PC-9 (cell line): ENCODE measurements at regions not wholly inside any gene's neighbourhood (a gene's known extent, or its start where the extent isn't known, plus 50 kb on each side); places are given as distances from the start of the nearest gene placed in this dataset.
"Not testable (repeated sequence)": the region's sequence is repeated elsewhere in the genome, so short reads cannot be mapped to it uniquely, and the experiment has no call there.

ENCODE experiments used
- BruUV-seq: library from RNA; stranded (reverse); fragments of 400-500 nt; replicated peaks from 2 replicates; lab custom pipeline; 2021; lab: Mats Ljungman, UMichigan
- CTCF ChIA-PET: fragments of 300-600 bp; sonication (Branson Sonifier 250); formaldehyde crosslinking; loops from one replicate; lab custom pipeline; 2022; ENCODE audit warnings: antibody characterized with exemption; lab: Charles Lee
- POLR2A ChIA-PET: fragments of 300-600 bp; sonication (Branson Sonifier 250); formaldehyde crosslinking; loops from one replicate; lab custom pipeline; 2022; ENCODE audit warnings: antibody characterized with exemption; ENCODE audit not compliant: unreplicated experiment; lab: Charles Lee
- DNase-seq, 2 experiments: peaks; one replicate each; pipeline versions ENCODE4 v3.0.0 to v3.0.0-alpha.2; 2015 to 2022; ENCODE audit warnings: mixed read lengths in 1 of 2
- H2AFZ ChIP-seq: fragments of 200-600 bp; sonication (generic); 2 replicates; pipeline ENCODE4 v1.8.1; 2017; ENCODE audit warnings: antibody characterized with exemption
- H3F3A ChIP-seq: fragments of 200-600 bp; sonication (generic); 2 replicates; pipeline ENCODE4 v1.8.1; 2017; ENCODE audit warnings: antibody characterized with exemption, mild to moderate bottlenecking, low read depth; ENCODE audit not compliant: insufficient read depth
- H3K27ac ChIP-seq: fragments of 200-600 bp; sonication (generic); 2 replicates; pipeline ENCODE4 v1.6.1; 2016; ENCODE audit warnings: mixed run types
- H3K27me3 ChIP-seq: fragments of 200-600 bp; sonication (generic); 2 replicates; pipeline ENCODE4 v1.6.1; 2016; ENCODE audit warnings: low read depth, mixed run types; ENCODE audit not compliant: insufficient read depth
- H3K36me3 ChIP-seq: fragments of 200-600 bp; sonication (generic); 2 replicates; pipeline ENCODE4 v1.6.1; 2016; ENCODE audit warnings: low read depth, mixed run types
- H3K4me1 ChIP-seq: fragments of 200-600 bp; sonication (generic); replicated peaks from 2 replicates; pipeline ENCODE4 v1.6.1; 2016; ENCODE audit warnings: mixed run types; ENCODE audit not compliant: insufficient read depth
- H3K4me2 ChIP-seq: fragments of 200-600 bp; sonication (generic); 2 replicates; pipeline ENCODE4 v1.6.1; 2017; ENCODE audit warnings: mixed run types
- H3K4me3 ChIP-seq: fragments of 200-600 bp; sonication (generic); 2 replicates; pipeline ENCODE4 v1.6.1; 2016; ENCODE audit warnings: mixed run types
- H3K79me2 ChIP-seq: fragments of 200-600 bp; sonication (generic); 2 replicates; pipeline ENCODE4 v1.6.1; 2017; ENCODE audit warnings: low read depth, mixed run types
- H3K9me2 ChIP-seq: fragments of 200-600 bp; sonication (generic); 2 replicates; pipeline ENCODE4 v1.8.1; 2017; ENCODE audit warnings: mild to moderate bottlenecking; ENCODE audit not compliant: insufficient read depth
- H3K9me3 ChIP-seq: fragments of 200-600 bp; sonication (generic); 2 replicates; pipeline ENCODE4 v1.8.1; 2016; ENCODE audit warnings: low read depth; ENCODE audit not compliant: insufficient read depth
- H4K20me1 ChIP-seq: fragments of 200-600 bp; sonication (generic); 2 replicates; pipeline ENCODE4 v1.8.1; 2017; ENCODE audit not compliant: insufficient read depth
- EZH2 ChIP-seq: fragments of 200-600 bp; sonication (generic); IDR thresholded peaks from 2 replicates; pipeline ENCODE4 v1.8.0; 2017; ENCODE audit warnings: antibody characterized with exemption, low read depth
- intact Hi-C: fragments of 100-400 bp; cut with micrococcal nuclease; formaldehyde crosslinking; loops from one replicate; pipeline ENCODE4 v1.10.0; 2022; ENCODE audit not compliant: unreplicated experiment
- TF ChIP-seq, protein P1 (sequence below): fragments of 200-600 bp; sonication (generic); conservative IDR thresholded peaks from 2 replicates; pipeline ENCODE4 v1.6.1; 2017; ENCODE audit warnings: mixed run types, antibody characterized with exemption, mild to moderate bottlenecking, moderate library complexity

DNA sequence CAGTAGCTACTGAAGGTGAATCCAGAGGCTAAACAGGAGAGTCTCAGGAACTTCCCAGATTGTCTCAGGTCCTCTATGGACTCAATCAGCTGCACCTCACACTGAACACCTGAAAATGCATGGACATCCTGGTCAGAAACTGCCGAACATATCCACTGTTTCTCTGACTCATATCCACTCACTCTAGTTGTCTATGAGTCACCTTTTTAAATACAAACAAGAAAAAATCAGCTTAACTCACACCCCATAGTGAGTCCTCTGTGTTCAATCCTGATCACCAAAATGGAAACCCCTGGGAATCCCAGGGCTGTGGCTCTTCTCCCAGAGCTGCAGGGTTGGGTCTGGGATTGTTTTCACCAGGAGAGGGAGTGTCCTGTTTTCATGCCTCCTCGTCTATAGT is 556.7 kb downstream of the TMEM121 start:
- Histone ChIP-seq H3K9me3 (no peaks in the 10 kb centered on the region), H3F3A (no peaks in the 10 kb centered on the region), H3K4me3 (no peak overlapping the region), H3K4me1 (no peaks in the 10 kb centered on the region), H3K4me2 (no peak overlapping the region), H3K79me2 (no peaks in the 10 kb centered on the region), H3K27me3 (no peaks in the 10 kb centered on the region), H3K9me2 (no peaks in the 10 kb centered on the region), H2AFZ (no peak overlapping the region), H3K36me3 (no peaks in the 10 kb centered on the region), H3K27ac (no peak overlapping the region), H4K20me1 (no peaks in the 10 kb centered on the region)
- TF ChIP-seq, protein P1, sequence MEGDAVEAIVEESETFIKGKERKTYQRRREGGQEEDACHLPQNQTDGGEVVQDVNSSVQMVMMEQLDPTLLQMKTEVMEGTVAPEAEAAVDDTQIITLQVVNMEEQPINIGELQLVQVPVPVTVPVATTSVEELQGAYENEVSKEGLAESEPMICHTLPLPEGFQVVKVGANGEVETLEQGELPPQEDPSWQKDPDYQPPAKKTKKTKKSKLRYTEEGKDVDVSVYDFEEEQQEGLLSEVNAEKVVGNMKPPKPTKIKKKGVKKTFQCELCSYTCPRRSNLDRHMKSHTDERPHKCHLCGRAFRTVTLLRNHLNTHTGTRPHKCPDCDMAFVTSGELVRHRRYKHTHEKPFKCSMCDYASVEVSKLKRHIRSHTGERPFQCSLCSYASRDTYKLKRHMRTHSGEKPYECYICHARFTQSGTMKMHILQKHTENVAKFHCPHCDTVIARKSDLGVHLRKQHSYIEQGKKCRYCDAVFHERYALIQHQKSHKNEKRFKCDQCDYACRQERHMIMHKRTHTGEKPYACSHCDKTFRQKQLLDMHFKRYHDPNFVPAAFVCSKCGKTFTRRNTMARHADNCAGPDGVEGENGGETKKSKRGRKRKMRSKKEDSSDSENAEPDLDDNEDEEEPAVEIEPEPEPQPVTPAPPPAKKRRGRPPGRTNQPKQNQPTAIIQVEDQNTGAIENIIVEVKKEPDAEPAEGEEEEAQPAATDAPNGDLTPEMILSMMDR = no peak
- no peak for TF ChIP-seq EZH2
- ChIA-PET POLR2A (no interaction called here), CTCF (no interaction called here)
- no peak for DNase-seq
- intact Hi-C loops = no loop called here
- no TSS peak for BruUV-seq

DNA sequence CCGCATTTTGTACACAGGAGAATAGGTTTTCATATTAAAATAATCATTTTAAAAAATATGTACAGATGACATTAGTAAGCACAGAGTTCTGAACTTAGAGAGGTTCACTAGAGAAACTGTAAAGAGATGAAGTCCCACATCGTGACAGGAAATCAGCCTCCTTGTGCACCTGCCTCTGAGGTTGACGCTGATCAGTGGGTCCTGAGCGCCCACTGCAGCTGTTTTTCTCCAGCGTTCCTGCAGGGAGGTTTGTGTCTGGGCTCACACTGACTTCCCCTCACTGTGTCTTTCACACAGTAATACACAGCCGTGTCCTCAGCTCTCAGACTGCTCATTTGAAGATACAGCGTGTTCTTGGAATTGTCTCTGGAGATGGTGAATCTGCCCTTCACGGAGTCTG is 561.5 kb downstream of the TMEM121 start:
- Histone ChIP-seq H4K20me1 (no peaks in the 10 kb centered on the region), H3F3A (no peaks in the 10 kb centered on the region), H3K4me2 (no peak overlapping the region), H3K9me2 (no peaks in the 10 kb centered on the region), H3K9me3 (no peaks in the 10 kb centered on the region), H2AFZ (no peak overlapping the region), H3K36me3 (no peaks in the 10 kb centered on the region), H3K4me1 (no peaks in the 10 kb centered on the region), H3K27me3 (no peaks in the 10 kb centered on the region), H3K27ac (no peak overlapping the region), H3K4me3 (no peak overlapping the region), H3K79me2 (no peaks in the 10 kb centered on the region)
- TF ChIP-seq, protein P1 = no peak
- TF ChIP-seq EZH2 = no peak
- intact Hi-C loops = no loop called here
- no peak for DNase-seq
- no TSS peak for BruUV-seq
- ChIA-PET POLR2A (no interaction called here), CTCF (no interaction called here)

DNA sequence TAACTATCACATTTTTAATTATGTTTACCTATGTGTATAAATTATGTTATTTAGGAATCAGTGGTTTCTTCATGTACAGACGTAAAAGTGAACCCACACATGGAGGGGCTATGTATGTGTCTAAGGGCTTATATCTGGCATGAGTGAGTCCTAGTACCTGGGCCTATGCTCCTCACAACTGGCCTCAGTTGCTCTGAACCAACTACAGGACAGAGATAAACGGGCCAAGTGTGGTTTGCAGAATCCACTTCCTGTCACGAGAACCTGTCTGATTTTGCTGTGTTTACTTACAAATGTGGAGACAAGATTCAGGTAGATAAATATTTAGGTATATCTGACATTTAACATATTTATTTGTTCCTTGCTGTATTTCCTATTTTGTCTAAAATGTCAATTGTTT is 562.5 kb downstream of the TMEM121 start:
- H3K4me2 ChIP-seq, POLR2A ChIA-PET, H2AFZ ChIP-seq, H3K36me3 ChIP-seq, DNase-seq, H3K27ac ChIP-seq, H4K20me1 ChIP-seq, H3K27me3 ChIP-seq, CTCF ChIA-PET, H3K4me1 ChIP-seq, H3K9me3 ChIP-seq, H3K4me3 ChIP-seq, BruUV-seq, intact Hi-C loops, H3F3A ChIP-seq, H3K79me2 ChIP-seq, H3K9me2 ChIP-seq: not testable (repeated sequence)

DNA sequence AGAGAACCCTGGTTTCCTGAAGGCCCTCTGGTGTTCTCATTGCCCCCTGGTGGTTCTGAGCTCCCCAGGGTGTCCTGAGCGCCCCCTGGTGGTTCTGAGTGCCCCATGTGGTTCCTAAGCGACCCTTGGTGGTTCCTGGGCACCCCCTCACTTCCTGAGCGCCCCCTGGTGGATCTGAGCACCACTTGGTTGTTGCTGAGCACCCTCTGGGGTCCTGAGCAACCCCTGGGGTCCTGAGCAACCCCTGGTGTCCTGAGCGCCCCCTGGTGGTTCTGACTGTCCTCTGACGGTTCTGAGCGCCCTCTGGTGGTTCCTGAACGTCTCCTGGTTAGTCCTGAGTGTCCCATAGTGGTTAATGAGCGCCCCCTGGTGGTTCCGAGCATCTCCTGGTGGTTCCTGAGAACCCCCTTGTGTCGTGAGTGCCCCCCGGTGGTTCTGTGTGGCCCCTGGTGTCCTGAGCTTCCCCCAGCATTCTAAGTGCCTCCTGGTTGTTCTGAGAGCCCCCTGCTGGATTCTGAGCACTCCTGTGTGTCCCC is 568.3 kb downstream of the TMEM121 start:
- Histone ChIP-seq H3K27me3 (no peaks in the 10 kb centered on the region), H3K36me3 (no peaks in the 10 kb centered on the region), H3K4me3 (no peak overlapping the region), H3K4me1 (no peaks in the 10 kb centered on the region), H3K27ac (no peak overlapping the region), H3K79me2 (no peaks in the 10 kb centered on the region), H2AFZ (no peak overlapping the region), H4K20me1 (no peaks in the 10 kb centered on the region), H3K9me2 (no peaks in the 10 kb centered on the region), H3K9me3 (no peaks in the 10 kb centered on the region), H3K4me2 (no peak overlapping the region), H3F3A (no peaks in the 10 kb centered on the region)
- POLR2A ChIA-PET = interaction anchor here (0.7 kb wide), 1 partner anchor 1542 kb away, joined by 4 read pairs; no protein-coding TSS in a partner anchor
- CTCF ChIA-PET = interaction anchor here (0.7 kb wide), 1 partner anchor 1008 kb away, joined by 3 read pairs; no protein-coding TSS in a partner anchor
- TF ChIP-seq, protein P1 = peak; percentile 71
- no peak for TF ChIP-seq EZH2
- peak in 1 of 2 experiments; percentile 4 for DNase-seq
- BruUV-seq = no TSS peak
- intact Hi-C loops = no loop called here
